GM12873 (cell line): ENCODE measurements at regions not wholly inside any gene's neighbourhood (a gene's known extent, or its start where the extent isn't known, plus 50 kb on each side); places are given as distances from the start of the nearest gene placed in this dataset.

Experiments
- CTCF ChIP-seq: IDR thresholded peaks from 2 replicates; pipeline ENCODE4 v1.5.1; 2012; ENCODE audit warnings: low read depth, mild to moderate bottlenecking, moderate library complexity, low read length, control low read depth; ENCODE audit not compliant: insufficient read depth; ENCODE audit errors: missing control alignments

GRCh38 chr3:40615110-40615915 lies 90.6 kb downstream of the ZNF621 start:
- TF ChIP-seq CTCF: no peak

GRCh38 chr3:40615918-40616819 lies 91.4 kb downstream of the ZNF621 start:
- no peak for TF ChIP-seq CTCF

- no peak for TF ChIP-seq CTCF
Measured at GRCh38 chr3:40617084-40617483, 92.3 kb downstream of the ZNF621 start.

- TF ChIP-seq CTCF: no peak
Measured at GRCh38 chr3:40618158-40618557, 93.4 kb downstream of the ZNF621 start.

- TF ChIP-seq CTCF: no peak
Measured at GRCh38 chr3:40620151-40620550, 95.4 kb downstream of the ZNF621 start.

GRCh38 chr3:40621252-40621651 lies 96.5 kb downstream of the ZNF621 start:
- no peak for TF ChIP-seq CTCF

GRCh38 chr3:40623567-40623966 lies 98.8 kb downstream of the ZNF621 start:
- TF ChIP-seq CTCF: no peak
